ENCODE measurements at regions not wholly inside any gene's neighbourhood (a gene's known extent, or its start where the extent isn't known, plus 50 kb on each side); places are given as distances from the start of the nearest gene placed in this dataset.

- in situ Hi-C loops (cut with MboI; ENCODE audit: low pct_unique_long_range_greater_than_20kb, low sequenced_read_pairs, unreplicated experiment), result no loop called here
- DNase-seq (ENCODE audit: low spot score), result no peak
- TF ChIP-seq CTCF (IDR thresholded peaks at IDR 0.05; ENCODE audit: extremely low read depth, insufficient read depth, missing control alignments), result no peak
Observed at GRCh38 chr2:235411905-235412485, 81.8 kb upstream of the AGAP1 start.

- in situ Hi-C loops (cut with MboI; ENCODE audit: low pct_unique_long_range_greater_than_20kb, low sequenced_read_pairs, unreplicated experiment), result no loop called here
- no peak for TF ChIP-seq CTCF (IDR thresholded peaks at IDR 0.05; ENCODE audit: extremely low read depth, insufficient read depth, missing control alignments)
- DNase-seq (ENCODE audit: low spot score), result no peak
Observed at GRCh38 chr2:235413064-235413463, 80.8 kb upstream of the AGAP1 start.

GRCh38 chr2:235414422-235414821 is 79.4 kb upstream of the AGAP1 start:
- in situ Hi-C loops (cut with MboI; ENCODE audit: low pct_unique_long_range_greater_than_20kb, low sequenced_read_pairs, unreplicated experiment), result no loop called here
- TF ChIP-seq CTCF (IDR thresholded peaks at IDR 0.05; ENCODE audit: extremely low read depth, insufficient read depth, missing control alignments), result no peak
- DNase-seq (ENCODE audit: low spot score), result no peak

- in situ Hi-C loops (cut with MboI; ENCODE audit: low pct_unique_long_range_greater_than_20kb, low sequenced_read_pairs, unreplicated experiment), result no loop called here
- TF ChIP-seq CTCF (IDR thresholded peaks at IDR 0.05; ENCODE audit: extremely low read depth, insufficient read depth, missing control alignments), result no peak
- no peak for DNase-seq (ENCODE audit: low spot score)
Observed at GRCh38 chr2:235416858-235417499, 76.9 kb upstream of the AGAP1 start.

- DNase-seq (ENCODE audit: low spot score), result no peak
- in situ Hi-C loops (cut with MboI; ENCODE audit: low pct_unique_long_range_greater_than_20kb, low sequenced_read_pairs, unreplicated experiment), result no loop called here
Observed at GRCh38 chr2:235418918-235419317, 74.9 kb upstream of the AGAP1 start.

GRCh38 chr2:235419996-235420395 is 73.8 kb upstream of the AGAP1 start:
- in situ Hi-C loops (cut with MboI; ENCODE audit: low pct_unique_long_range_greater_than_20kb, low sequenced_read_pairs, unreplicated experiment), result no loop called here
- TF ChIP-seq CTCF (IDR thresholded peaks at IDR 0.05; ENCODE audit: extremely low read depth, insufficient read depth, missing control alignments), result no peak
- no peak for DNase-seq (ENCODE audit: low spot score)

More at GRCh38 chr2:235418918-235419317, 74.9 kb upstream of the AGAP1 start:
- TF ChIP-seq CTCF (IDR thresholded peaks at IDR 0.05; ENCODE audit: extremely low read depth, insufficient read depth, missing control alignments), result no peak

All from GM13977 (cell line).